SK-N-SH (cell line): ENCODE measurements at regions not wholly inside any gene's neighbourhood (a gene's known extent, or its start where the extent isn't known, plus 50 kb on each side); places are given as distances from the start of the nearest gene placed in this dataset.

Experiments
- CTCF ChIA-PET: fragments of 300-600, 350-600 bp; formaldehyde crosslinking; extraction: SDS; loops from one replicate; lab custom pipeline; 2021; lab: Yijun Ruan, JAX
- POLR2A ChIA-PET: fragments of 350-600 bp; sonication (Branson Sonifier 250); formaldehyde crosslinking; extraction: SDS; loops from one replicate; lab custom pipeline; 2020; ENCODE audit warnings: antibody characterized with exemption, inconsistent platforms; lab: Yijun Ruan, JAX
- DNase-seq: peaks from one replicate; pipeline ENCODE4 v3.0.0; 2012
- H2AFZ ChIP-seq: fragments of 200-600 bp; sonication (generic); 2 replicates; pipeline ENCODE4 v1.8.1; 2016; ENCODE audit warnings: antibody characterized with exemption, mild to moderate bottlenecking, low read depth
- H3F3A ChIP-seq: fragments of 200-600 bp; sonication (generic); replicated peaks from 2 replicates; pipeline ENCODE3; 2016; ENCODE audit warnings: antibody characterized with exemption, mild to moderate bottlenecking; ENCODE audit not compliant: insufficient read depth
- H3K27ac ChIP-seq, 2 experiments: fragments of 200-500 bp in 1 of 2; fragments of 200-600 bp in 1 of 2; sonication (Bioruptor generic) in 1 of 2; sonication (generic), shearing (Covaris generic) in 1 of 2; 2 replicates each; pipeline versions ENCODE4 v1.5.1 to v1.6.1; 2014 to 2016; ENCODE audit warnings: low read depth in 2 of 2, inconsistent platforms in 1 of 2, low read length in 1 of 2, mild to moderate bottlenecking in 1 of 2, mixed read lengths in 1 of 2
- H3K27me3 ChIP-seq: fragments of 200-600 bp; sonication (generic), shearing (Covaris generic); 2 replicates; pipeline ENCODE4 v1.6.1; 2016; ENCODE audit warnings: mixed run types; ENCODE audit not compliant: insufficient read depth
- H3K36me3 ChIP-seq, 2 experiments: fragments of 200-500 bp in 1 of 2; fragments of 200-600 bp in 1 of 2; sonication (Bioruptor generic) in 1 of 2; sonication (generic) in 1 of 2; replicated peaks in 1 of 2; 2 replicates each; pipeline versions ENCODE3 to v1.5.1; 2014 to 2016; ENCODE audit warnings: low read length in 1 of 2, mild to moderate bottlenecking in 1 of 2; ENCODE audit not compliant: insufficient read depth in 2 of 2, control insufficient read depth in 1 of 2
- H3K4me1 ChIP-seq, 2 experiments: fragments of 200-500 bp in 1 of 2; fragments of 200-600 bp in 1 of 2; sonication (Bioruptor generic) in 1 of 2; sonication (generic), shearing (Covaris generic) in 1 of 2; 2 replicates each; pipeline versions ENCODE4 v1.5.1 to v1.6.1; 2014 to 2016; ENCODE audit warnings: low read depth in 1 of 2, low read length in 1 of 2, mixed run types in 1 of 2; ENCODE audit not compliant: insufficient read depth in 2 of 2, control insufficient read depth in 1 of 2
- H3K4me2 ChIP-seq: fragments of 200-600 bp; sonication (generic), shearing (Covaris generic); 2 replicates; pipeline ENCODE4 v1.6.1; 2017; ENCODE audit warnings: mixed run types
- H3K4me3 ChIP-seq, 2 experiments: fragments of 200-500 bp in 1 of 2; fragments of 200-600 bp in 1 of 2; sonication (Bioruptor generic) in 1 of 2; sonication (generic), shearing (Covaris generic) in 1 of 2; 2 replicates each; pipeline versions ENCODE4 v1.5.1 to v1.8.1; 2014 to 2016; ENCODE audit warnings: low read depth in 2 of 2, inconsistent platforms in 1 of 2, low read length in 1 of 2, mild to moderate bottlenecking in 1 of 2, mixed read lengths in 1 of 2, moderate library complexity in 1 of 2
- H3K79me2 ChIP-seq: fragments of 200-600 bp; sonication (generic); 2 replicates; pipeline ENCODE4 v1.8.1; 2017; ENCODE audit warnings: mild to moderate bottlenecking; ENCODE audit not compliant: insufficient read depth
- H3K9ac ChIP-seq: fragments of 200-600 bp; sonication (generic); 2 replicates; pipeline ENCODE4 v1.6.1; 2017; ENCODE audit warnings: mixed run types
- H3K9me2 ChIP-seq: fragments of 200-600 bp; sonication (generic); 2 replicates; pipeline ENCODE4 v1.6.1; 2017; ENCODE audit warnings: mixed run types
- H3K9me3 ChIP-seq: fragments of 200-600 bp; sonication (generic); 2 replicates; pipeline ENCODE4 v1.6.1; 2017; ENCODE audit warnings: mixed run types, mild to moderate bottlenecking, moderate library complexity
- H4K20me1 ChIP-seq: fragments of 200-600 bp; sonication (generic); 2 replicates; pipeline ENCODE4 v1.6.1; 2017; ENCODE audit warnings: mild to moderate bottlenecking, mixed run types; ENCODE audit not compliant: insufficient read depth
- CTCF ChIP-seq: fragments of 200-600 bp; sonication (generic); IDR thresholded peaks from 2 replicates; pipeline ENCODE4 v1.6.1; 2017; ENCODE audit warnings: antibody characterized with exemption, mild to moderate bottlenecking, moderate library complexity
- EZH2phosphoT487 ChIP-seq: fragments of 200-600 bp; sonication (generic); IDR thresholded peaks from 2 replicates; pipeline ENCODE4 v1.6.1; 2017; ENCODE audit warnings: low read depth, mixed run types, mild to moderate bottlenecking, antibody characterized with exemption, moderate library complexity, borderline replicate concordance
- GABPA ChIP-seq: IDR thresholded peaks from 2 replicates; pipeline ENCODE4 v1.4.0; 2012; ENCODE audit warnings: low read depth, mild to moderate bottlenecking
- IRF3 ChIP-seq: fragments of 150-350 bp; IDR thresholded peaks from 2 replicates; pipeline ENCODE4 v1.6.1; 2016; ENCODE audit warnings: mild to moderate bottlenecking, low read depth, low read length
- MXI1 ChIP-seq: IDR thresholded peaks from 2 replicates; pipeline ENCODE4 v1.6.1; 2012; ENCODE audit warnings: mild to moderate bottlenecking, low read depth, low read length, improper control_type of control experiment
- NRF1 ChIP-seq: IDR thresholded peaks from 2 replicates; pipeline ENCODE4 v1.6.1; 2012; ENCODE audit warnings: low read depth, mild to moderate bottlenecking, low read length
- POLR2AphosphoS5 ChIP-seq: IDR thresholded peaks from 2 replicates; pipeline ENCODE4 v1.6.1; 2012; ENCODE audit warnings: low read depth, low read length
- RAD21 ChIP-seq: IDR thresholded peaks from 2 replicates; pipeline ENCODE4 v1.6.1; 2012; ENCODE audit warnings: mild to moderate bottlenecking, low read length
- RCOR1 ChIP-seq: fragments of 150-350 bp; IDR thresholded peaks from 2 replicates; pipeline ENCODE4 v1.6.1; 2017; ENCODE audit warnings: antibody characterized with exemption, low read length
- RFX5 ChIP-seq: IDR thresholded peaks from 2 replicates; pipeline ENCODE4 v1.6.1; 2012; ENCODE audit warnings: mild to moderate bottlenecking, improper control_type of control experiment, low read length
- RXRA ChIP-seq: IDR thresholded peaks from 2 replicates; pipeline ENCODE4 v1.4.0; 2012; ENCODE audit warnings: low read depth, mild to moderate bottlenecking, borderline replicate concordance
- TAF1 ChIP-seq: IDR thresholded peaks from 2 replicates; pipeline ENCODE4 v1.6.1; 2012; ENCODE audit warnings: low read depth, mild to moderate bottlenecking, low read length, moderate library complexity, borderline replicate concordance
- TCF12 ChIP-seq: IDR thresholded peaks from 2 replicates; pipeline ENCODE4 v1.4.0; 2012
- YY1 ChIP-seq: IDR thresholded peaks from 2 replicates; pipeline ENCODE4 v1.4.0; 2012; ENCODE audit warnings: low read depth, mild to moderate bottlenecking
- WGBS: methylation state at CpG from one replicate; pipeline ENCODE4 v1.1.6; 2017; ENCODE audit warnings: low lambda C conversion rate; 5-methylcytosine and 5-hydroxymethylcytosine counted together
- TF ChIP-seq, protein P1 (sequence below): IDR thresholded peaks from 2 replicates; pipeline ENCODE4 v1.4.0; 2012; ENCODE audit warnings: low read depth, borderline replicate concordance
- TF ChIP-seq, protein P2 (sequence below): IDR thresholded peaks from 2 replicates; pipeline ENCODE4 v1.4.0; 2012; ENCODE audit warnings: low read depth
- TF ChIP-seq, protein P3 (sequence below): IDR thresholded peaks from 2 replicates; pipeline ENCODE4 v1.6.1; 2012; ENCODE audit warnings: mild to moderate bottlenecking, low read depth, low read length, moderate library complexity
- TF ChIP-seq, protein P4 (sequence below): IDR thresholded peaks from 2 replicates; pipeline ENCODE4 v1.4.0; 2012; ENCODE audit warnings: low read depth, borderline replicate concordance

GRCh38 chr7:145216866-145217265, 381.0 kb upstream of the TPK1 start:
- Histone ChIP-seq H3K9me3 (no peaks in the 10 kb centered on the region; the same call in 1 of the 2 replicates), H4K20me1 (no peaks in the 10 kb centered on the region), H3K27ac (no peak overlapping the region), H3F3A (no peaks in the 10 kb centered on the region), H3K9me2 (no peaks in the 10 kb centered on the region), H3K9ac (no peak overlapping the region), H3K4me3 (no peak overlapping the region), H3K36me3 (no peaks in the 10 kb centered on the region), H3K79me2 (no peaks in the 10 kb centered on the region), H3K4me2 (no peak overlapping the region), H2AFZ (no peak overlapping the region), H3K27me3 (no peaks in the 10 kb centered on the region), H3K4me1 (no peaks in the 10 kb centered on the region)
- 0% methylated on average over 4 of the region's 4 CpGs for WGBS
- CTCF ChIA-PET, result interaction anchor here (0.7 kb wide), 1 partner anchor 35 kb away, joined by 3 read pairs; no protein-coding TSS in a partner anchor
- no peak for DNase-seq
- TF ChIP-seq RCOR1, result no peak
- TF ChIP-seq RFX5, result no peak
- TF ChIP-seq, protein P1, sequence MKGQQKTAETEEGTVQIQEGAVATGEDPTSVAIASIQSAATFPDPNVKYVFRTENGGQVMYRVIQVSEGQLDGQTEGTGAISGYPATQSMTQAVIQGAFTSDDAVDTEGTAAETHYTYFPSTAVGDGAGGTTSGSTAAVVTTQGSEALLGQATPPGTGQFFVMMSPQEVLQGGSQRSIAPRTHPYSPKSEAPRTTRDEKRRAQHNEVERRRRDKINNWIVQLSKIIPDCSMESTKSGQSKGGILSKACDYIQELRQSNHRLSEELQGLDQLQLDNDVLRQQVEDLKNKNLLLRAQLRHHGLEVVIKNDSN, result no peak
- no peak for TF ChIP-seq GABPA
- TF ChIP-seq YY1, result no peak
- TF ChIP-seq, protein P2, sequence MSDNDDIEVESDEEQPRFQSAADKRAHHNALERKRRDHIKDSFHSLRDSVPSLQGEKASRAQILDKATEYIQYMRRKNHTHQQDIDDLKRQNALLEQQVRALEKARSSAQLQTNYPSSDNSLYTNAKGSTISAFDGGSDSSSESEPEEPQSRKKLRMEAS, result no peak
- TF ChIP-seq TAF1, result no peak
- TF ChIP-seq TCF12, result no peak
- TF ChIP-seq, protein P3, sequence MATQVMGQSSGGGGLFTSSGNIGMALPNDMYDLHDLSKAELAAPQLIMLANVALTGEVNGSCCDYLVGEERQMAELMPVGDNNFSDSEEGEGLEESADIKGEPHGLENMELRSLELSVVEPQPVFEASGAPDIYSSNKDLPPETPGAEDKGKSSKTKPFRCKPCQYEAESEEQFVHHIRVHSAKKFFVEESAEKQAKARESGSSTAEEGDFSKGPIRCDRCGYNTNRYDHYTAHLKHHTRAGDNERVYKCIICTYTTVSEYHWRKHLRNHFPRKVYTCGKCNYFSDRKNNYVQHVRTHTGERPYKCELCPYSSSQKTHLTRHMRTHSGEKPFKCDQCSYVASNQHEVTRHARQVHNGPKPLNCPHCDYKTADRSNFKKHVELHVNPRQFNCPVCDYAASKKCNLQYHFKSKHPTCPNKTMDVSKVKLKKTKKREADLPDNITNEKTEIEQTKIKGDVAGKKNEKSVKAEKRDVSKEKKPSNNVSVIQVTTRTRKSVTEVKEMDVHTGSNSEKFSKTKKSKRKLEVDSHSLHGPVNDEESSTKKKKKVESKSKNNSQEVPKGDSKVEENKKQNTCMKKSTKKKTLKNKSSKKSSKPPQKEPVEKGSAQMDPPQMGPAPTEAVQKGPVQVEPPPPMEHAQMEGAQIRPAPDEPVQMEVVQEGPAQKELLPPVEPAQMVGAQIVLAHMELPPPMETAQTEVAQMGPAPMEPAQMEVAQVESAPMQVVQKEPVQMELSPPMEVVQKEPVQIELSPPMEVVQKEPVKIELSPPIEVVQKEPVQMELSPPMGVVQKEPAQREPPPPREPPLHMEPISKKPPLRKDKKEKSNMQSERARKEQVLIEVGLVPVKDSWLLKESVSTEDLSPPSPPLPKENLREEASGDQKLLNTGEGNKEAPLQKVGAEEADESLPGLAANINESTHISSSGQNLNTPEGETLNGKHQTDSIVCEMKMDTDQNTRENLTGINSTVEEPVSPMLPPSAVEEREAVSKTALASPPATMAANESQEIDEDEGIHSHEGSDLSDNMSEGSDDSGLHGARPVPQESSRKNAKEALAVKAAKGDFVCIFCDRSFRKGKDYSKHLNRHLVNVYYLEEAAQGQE, result no peak
- no peak for TF ChIP-seq NRF1
- POLR2A ChIA-PET, result no interaction called here

DNA sequence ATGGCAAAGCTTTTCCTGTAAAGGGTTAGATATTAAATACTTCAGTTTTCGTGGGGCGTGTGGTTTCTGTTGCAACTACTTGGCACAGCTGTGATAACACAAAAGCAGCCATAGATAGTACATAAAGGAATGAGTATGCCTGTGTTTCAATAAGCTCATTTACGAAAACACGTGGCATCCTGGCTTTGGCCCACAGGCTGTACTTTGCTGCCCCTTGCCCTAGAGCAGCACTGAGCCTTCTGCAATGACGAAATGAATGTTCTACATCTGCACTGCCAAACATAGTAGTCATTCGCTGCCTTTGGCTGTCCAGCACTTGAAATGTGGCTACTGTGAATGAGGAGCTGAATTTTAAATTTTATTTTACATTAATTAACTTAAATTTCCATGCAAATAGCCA, 376.2 kb upstream of the TPK1 start:
- H3K36me3 ChIP-seq, result no peaks in the 10 kb centered on the region
- H3K9me2 ChIP-seq, result no peaks in the 10 kb centered on the region
- H3K4me1 ChIP-seq, result no peaks in the 10 kb centered on the region
- no peak overlapping the region for H3K4me2 ChIP-seq
- no peak for DNase-seq
- H3F3A ChIP-seq, result no peaks in the 10 kb centered on the region
- no peak overlapping the region for H2AFZ ChIP-seq
- H4K20me1 ChIP-seq, result no peaks in the 10 kb centered on the region
- H3K27ac ChIP-seq, result no peak overlapping the region
- CTCF ChIA-PET, result interaction anchor here (1.1 kb wide), 1 partner anchor 9 kb away, joined by 3 read pairs; no protein-coding TSS in a partner anchor
- no peak overlapping the region for H3K4me3 ChIP-seq
- H3K9me3 ChIP-seq, result no peaks in the 10 kb centered on the region
- no peaks in the 10 kb centered on the region for H3K79me2 ChIP-seq
- H3K9ac ChIP-seq, result no peak overlapping the region
- POLR2A ChIA-PET, result no interaction called here
- H3K27me3 ChIP-seq, result no peaks in the 10 kb centered on the region
- 0% methylated on average over 6 of the region's 6 CpGs for WGBS
- no peak for TF ChIP-seq RAD21
- TF ChIP-seq, protein P2, result no peak
- no peak for TF ChIP-seq IRF3
- no peak for TF ChIP-seq RXRA
- TF ChIP-seq EZH2phosphoT487, result no peak
- no peak for TF ChIP-seq RCOR1
- no peak for TF ChIP-seq CTCF
- no peak for TF ChIP-seq POLR2AphosphoS5
- TF ChIP-seq, protein P4, sequence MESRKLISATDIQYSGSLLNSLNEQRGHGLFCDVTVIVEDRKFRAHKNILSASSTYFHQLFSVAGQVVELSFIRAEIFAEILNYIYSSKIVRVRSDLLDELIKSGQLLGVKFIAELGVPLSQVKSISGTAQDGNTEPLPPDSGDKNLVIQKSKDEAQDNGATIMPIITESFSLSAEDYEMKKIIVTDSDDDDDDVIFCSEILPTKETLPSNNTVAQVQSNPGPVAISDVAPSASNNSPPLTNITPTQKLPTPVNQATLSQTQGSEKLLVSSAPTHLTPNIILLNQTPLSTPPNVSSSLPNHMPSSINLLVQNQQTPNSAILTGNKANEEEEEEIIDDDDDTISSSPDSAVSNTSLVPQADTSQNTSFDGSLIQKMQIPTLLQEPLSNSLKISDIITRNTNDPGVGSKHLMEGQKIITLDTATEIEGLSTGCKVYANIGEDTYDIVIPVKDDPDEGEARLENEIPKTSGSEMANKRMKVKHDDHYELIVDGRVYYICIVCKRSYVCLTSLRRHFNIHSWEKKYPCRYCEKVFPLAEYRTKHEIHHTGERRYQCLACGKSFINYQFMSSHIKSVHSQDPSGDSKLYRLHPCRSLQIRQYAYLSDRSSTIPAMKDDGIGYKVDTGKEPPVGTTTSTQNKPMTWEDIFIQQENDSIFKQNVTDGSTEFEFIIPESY, result no peak
- TF ChIP-seq MXI1, result no peak
